WTC11 (cell line): ENCODE measurements at regions not wholly inside any gene's neighbourhood (a gene's known extent, or its start where the extent isn't known, plus 50 kb on each side); places are given as distances from the start of the nearest gene placed in this dataset.
A peak's percentile ranks its signal among the peaks of the same experiment; 100 is the strongest.

Experiments
- ATAC-seq: fragments of 200-7000 bp; cut with Tn5 transposase; 2 replicates; pipeline ENCODE4 v1.10.0; 2021; ENCODE audit warnings: mild to moderate bottlenecking, moderate library complexity
- CTCF ChIA-PET: fragments of 300-600 bp; sonication (Branson Sonifier 250); formaldehyde crosslinking; loops from one replicate; lab custom pipeline; 2021; ENCODE audit warnings: antibody characterized with exemption; lab: Charles Lee
- POLR2A ChIA-PET: fragments of 350-600 bp; sonication (Branson Sonifier 250); formaldehyde crosslinking; loops from one replicate; lab custom pipeline; 2021; ENCODE audit warnings: antibody characterized with exemption; lab: Charles Lee
- DNase-seq: peaks from one replicate; pipeline ENCODE4 v3.0.0; 2021; ENCODE audit warnings: low spot score
- H3K27ac Mint-ChIP-seq: 2 replicates; pipeline ENCODE4 v1.8.0; 2021; ENCODE audit warnings: mixed read lengths
- H3K27me3 Mint-ChIP-seq: 2 replicates; pipeline ENCODE4 v1.8.0; 2021; ENCODE audit warnings: low read depth, mild to moderate bottlenecking, moderate library complexity, mixed read lengths
- H3K36me3 Mint-ChIP-seq: 2 replicates; pipeline ENCODE4 v1.8.0; 2021; ENCODE audit warnings: mixed read lengths
- H3K4me1 Mint-ChIP-seq: 2 replicates; pipeline ENCODE4 v1.8.0; 2022; ENCODE audit warnings: mixed read lengths
- H3K4me3 Mint-ChIP-seq: 2 replicates; pipeline ENCODE4 v1.8.0; 2021; ENCODE audit warnings: mild to moderate bottlenecking, moderate library complexity, mixed read lengths
- H3K9me3 Mint-ChIP-seq: 2 replicates; pipeline ENCODE4 v1.8.0; 2021; ENCODE audit warnings: mixed read lengths
- GABPB1 ChIP-seq: sonication (generic); formaldehyde crosslinking; IDR thresholded peaks from 2 replicates; pipeline ENCODE4 v1.8.1; 2023; ENCODE audit warnings: mild to moderate bottlenecking, missing genetic modification reagents
- IRF2 ChIP-seq: sonication (generic); formaldehyde crosslinking; IDR thresholded peaks from 2 replicates; pipeline ENCODE4 v1.8.0; 2022; ENCODE audit warnings: low read depth, missing genetic modification reagents, borderline replicate concordance
- JUN ChIP-seq: sonication (generic); formaldehyde crosslinking; IDR thresholded peaks from 2 replicates; pipeline ENCODE4 v1.8.0; 2023; ENCODE audit warnings: mild to moderate bottlenecking, missing genetic modification reagents
- RORB ChIP-seq: fragments of 250-450 bp; sonication (Bioruptor Pico); IDR thresholded peaks from 2 replicates; pipeline ENCODE4 v1.9.0; 2021; ENCODE audit warnings: mild to moderate bottlenecking
- TP53 ChIP-seq: sonication (generic); formaldehyde crosslinking; IDR thresholded peaks from 2 replicates; pipeline ENCODE4 v1.8.1; 2023; ENCODE audit warnings: mild to moderate bottlenecking, missing genetic modification reagents
- TF ChIP-seq, protein P1 (sequence below): fragments of 250-450 bp; sonication (Bioruptor Pico); IDR thresholded peaks from 2 replicates; pipeline ENCODE4 v1.9.0; 2021; ENCODE audit warnings: mild to moderate bottlenecking, borderline replicate concordance
- TF ChIP-seq, protein P2 (sequence below): sonication (generic); formaldehyde crosslinking; IDR thresholded peaks from 2 replicates; pipeline ENCODE4 v1.8.0; 2022; ENCODE audit warnings: mild to moderate bottlenecking, missing genetic modification reagents
- TF ChIP-seq, protein P3 (sequence below): sonication (generic); formaldehyde crosslinking; IDR thresholded peaks from 2 replicates; pipeline ENCODE4 v1.8.1; 2023; ENCODE audit warnings: mild to moderate bottlenecking, moderate library complexity, missing genetic modification reagents
- TF ChIP-seq, protein P4 (sequence below): sonication (generic); formaldehyde crosslinking; IDR thresholded peaks from 2 replicates; pipeline ENCODE4 v1.8.1; 2022; ENCODE audit warnings: low read depth, mild to moderate bottlenecking, moderate library complexity, missing genetic modification reagents, borderline replicate concordance
- TF ChIP-seq, protein P5 (sequence below): sonication (generic); formaldehyde crosslinking; IDR thresholded peaks from 2 replicates; pipeline ENCODE4 v1.8.1; 2022; ENCODE audit warnings: low read depth, missing genetic modification reagents, borderline replicate concordance
- TF ChIP-seq, protein P6 (sequence below): fragments of 250-450 bp; sonication (Bioruptor Pico); conservative IDR thresholded peaks from 2 replicates; pipeline ENCODE4 v1.9.0; 2021; ENCODE audit warnings: mild to moderate bottlenecking

DNA sequence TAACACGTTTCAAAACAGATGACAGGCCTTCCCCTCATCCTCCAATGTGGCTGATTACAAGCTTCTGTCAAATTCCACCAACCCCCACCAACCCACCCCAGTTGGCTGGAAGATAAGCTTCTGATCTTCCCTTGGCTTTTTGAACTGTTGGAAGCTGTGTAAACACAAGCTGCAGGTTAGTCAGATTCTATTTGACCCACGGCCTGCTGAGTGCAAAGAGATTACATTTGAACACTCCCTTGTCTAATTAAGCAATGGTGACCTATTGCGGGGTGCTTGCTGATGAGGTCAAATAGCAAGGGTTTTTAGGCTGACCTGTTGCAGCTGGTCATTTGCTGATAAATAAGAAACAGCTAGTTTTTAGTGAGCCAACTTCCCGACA is 379.7 kb downstream of the BMP2 start:
- TF ChIP-seq, protein P1, sequence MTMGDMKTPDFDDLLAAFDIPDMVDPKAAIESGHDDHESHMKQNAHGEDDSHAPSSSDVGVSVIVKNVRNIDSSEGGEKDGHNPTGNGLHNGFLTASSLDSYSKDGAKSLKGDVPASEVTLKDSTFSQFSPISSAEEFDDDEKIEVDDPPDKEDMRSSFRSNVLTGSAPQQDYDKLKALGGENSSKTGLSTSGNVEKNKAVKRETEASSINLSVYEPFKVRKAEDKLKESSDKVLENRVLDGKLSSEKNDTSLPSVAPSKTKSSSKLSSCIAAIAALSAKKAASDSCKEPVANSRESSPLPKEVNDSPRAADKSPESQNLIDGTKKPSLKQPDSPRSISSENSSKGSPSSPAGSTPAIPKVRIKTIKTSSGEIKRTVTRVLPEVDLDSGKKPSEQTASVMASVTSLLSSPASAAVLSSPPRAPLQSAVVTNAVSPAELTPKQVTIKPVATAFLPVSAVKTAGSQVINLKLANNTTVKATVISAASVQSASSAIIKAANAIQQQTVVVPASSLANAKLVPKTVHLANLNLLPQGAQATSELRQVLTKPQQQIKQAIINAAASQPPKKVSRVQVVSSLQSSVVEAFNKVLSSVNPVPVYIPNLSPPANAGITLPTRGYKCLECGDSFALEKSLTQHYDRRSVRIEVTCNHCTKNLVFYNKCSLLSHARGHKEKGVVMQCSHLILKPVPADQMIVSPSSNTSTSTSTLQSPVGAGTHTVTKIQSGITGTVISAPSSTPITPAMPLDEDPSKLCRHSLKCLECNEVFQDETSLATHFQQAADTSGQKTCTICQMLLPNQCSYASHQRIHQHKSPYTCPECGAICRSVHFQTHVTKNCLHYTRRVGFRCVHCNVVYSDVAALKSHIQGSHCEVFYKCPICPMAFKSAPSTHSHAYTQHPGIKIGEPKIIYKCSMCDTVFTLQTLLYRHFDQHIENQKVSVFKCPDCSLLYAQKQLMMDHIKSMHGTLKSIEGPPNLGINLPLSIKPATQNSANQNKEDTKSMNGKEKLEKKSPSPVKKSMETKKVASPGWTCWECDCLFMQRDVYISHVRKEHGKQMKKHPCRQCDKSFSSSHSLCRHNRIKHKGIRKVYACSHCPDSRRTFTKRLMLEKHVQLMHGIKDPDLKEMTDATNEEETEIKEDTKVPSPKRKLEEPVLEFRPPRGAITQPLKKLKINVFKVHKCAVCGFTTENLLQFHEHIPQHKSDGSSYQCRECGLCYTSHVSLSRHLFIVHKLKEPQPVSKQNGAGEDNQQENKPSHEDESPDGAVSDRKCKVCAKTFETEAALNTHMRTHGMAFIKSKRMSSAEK (CRISPR knock-in tag) = no peak
- TF ChIP-seq, protein P2, sequence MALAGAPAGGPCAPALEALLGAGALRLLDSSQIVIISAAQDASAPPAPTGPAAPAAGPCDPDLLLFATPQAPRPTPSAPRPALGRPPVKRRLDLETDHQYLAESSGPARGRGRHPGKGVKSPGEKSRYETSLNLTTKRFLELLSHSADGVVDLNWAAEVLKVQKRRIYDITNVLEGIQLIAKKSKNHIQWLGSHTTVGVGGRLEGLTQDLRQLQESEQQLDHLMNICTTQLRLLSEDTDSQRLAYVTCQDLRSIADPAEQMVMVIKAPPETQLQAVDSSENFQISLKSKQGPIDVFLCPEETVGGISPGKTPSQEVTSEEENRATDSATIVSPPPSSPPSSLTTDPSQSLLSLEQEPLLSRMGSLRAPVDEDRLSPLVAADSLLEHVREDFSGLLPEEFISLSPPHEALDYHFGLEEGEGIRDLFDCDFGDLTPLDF (CRISPR knock-in tag) = no peak
- TF ChIP-seq, protein P3, sequence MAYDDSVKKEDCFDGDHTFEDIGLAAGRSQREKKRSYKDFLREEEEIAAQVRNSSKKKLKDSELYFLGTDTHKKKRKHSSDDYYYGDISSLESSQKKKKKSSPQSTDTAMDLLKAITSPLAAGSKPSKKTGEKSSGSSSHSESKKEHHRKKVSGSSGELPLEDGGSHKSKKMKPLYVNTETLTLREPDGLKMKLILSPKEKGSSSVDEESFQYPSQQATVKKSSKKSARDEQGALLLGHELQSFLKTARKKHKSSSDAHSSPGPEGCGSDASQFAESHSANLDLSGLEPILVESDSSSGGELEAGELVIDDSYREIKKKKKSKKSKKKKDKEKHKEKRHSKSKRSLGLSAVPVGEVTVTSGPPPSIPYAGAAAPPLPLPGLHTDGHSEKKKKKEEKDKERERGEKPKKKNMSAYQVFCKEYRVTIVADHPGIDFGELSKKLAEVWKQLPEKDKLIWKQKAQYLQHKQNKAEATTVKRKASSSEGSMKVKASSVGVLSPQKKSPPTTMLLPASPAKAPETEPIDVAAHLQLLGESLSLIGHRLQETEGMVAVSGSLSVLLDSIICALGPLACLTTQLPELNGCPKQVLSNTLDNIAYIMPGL (CRISPR knock-in tag) = no peak
- TF ChIP-seq, protein P4, sequence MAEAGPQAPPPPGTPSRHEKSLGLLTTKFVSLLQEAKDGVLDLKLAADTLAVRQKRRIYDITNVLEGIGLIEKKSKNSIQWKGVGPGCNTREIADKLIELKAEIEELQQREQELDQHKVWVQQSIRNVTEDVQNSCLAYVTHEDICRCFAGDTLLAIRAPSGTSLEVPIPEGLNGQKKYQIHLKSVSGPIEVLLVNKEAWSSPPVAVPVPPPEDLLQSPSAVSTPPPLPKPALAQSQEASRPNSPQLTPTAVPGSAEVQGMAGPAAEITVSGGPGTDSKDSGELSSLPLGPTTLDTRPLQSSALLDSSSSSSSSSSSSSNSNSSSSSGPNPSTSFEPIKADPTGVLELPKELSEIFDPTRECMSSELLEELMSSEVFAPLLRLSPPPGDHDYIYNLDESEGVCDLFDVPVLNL (CRISPR knock-in tag) = no peak
- peak; percentile 33; the same call in 1 of the 2 replicates for TF ChIP-seq GABPB1
- no peak for TF ChIP-seq IRF2 (CRISPR knock-in tag)
- no peak for TF ChIP-seq TP53 (CRISPR knock-in tag)
- POLR2A ChIA-PET = no interaction called here
- Mint-ChIP-seq H3K27ac (no peak overlapping the region), H3K27me3 (no peaks in the 10 kb centered on the region), H3K4me3 (no peak overlapping the region), H3K4me1 (no peaks in the 10 kb centered on the region), H3K36me3 (no peaks in the 10 kb centered on the region), H3K9me3 (0 out of 2 replicates have a peak, but pooled peaks cover 3% of the 10 kb centered on the region)
- CTCF ChIA-PET = interaction anchor here (1.2 kb wide), 1 partner anchor 14 kb away, joined by 3 read pairs; no protein-coding TSS in a partner anchor
- no peak for ATAC-seq
- DNase-seq = no peak

DNA sequence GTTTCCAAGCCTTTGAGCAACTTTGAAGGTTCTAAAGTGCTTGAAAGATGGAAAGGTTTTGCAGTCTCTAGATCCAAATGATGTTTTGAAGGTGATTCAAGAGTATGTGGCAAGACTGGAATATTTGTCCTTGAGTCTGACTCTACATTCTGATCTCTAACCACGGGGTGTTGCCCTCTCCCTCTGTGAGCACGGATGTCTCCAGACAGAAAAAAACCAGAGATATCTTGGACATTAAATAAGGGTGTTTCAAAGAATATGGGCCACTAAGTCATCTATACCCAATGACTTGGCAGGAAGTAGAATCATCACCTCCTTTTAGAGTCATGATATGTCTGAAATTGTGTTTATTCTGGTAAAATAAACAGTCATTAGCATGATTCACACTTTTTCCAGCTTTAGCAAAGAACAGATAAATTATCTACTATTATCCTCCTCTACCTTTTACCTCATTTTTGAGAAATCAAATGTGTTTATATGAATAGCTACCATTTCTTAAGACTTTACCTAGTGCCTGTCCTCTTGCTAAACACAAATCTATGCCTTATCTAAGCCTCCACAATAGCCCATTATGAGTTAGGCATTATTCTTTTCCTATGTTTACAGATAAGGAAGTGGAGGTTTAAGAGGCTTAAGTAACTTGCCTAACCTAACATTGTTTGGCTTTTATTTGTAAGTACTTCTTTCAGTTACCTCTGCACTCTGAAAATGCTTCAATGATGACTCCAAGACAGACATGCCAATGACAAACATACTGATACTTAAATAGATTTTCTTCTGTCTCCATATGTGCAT is 384.4 kb downstream of the BMP2 start:
- Mint-ChIP-seq H3K27me3 (no peaks in the 10 kb centered on the region), H3K9me3 (peaks cover 8% of the 10 kb centered on the region; the same call in 1 of the 2 replicates), H3K4me3 (no peak overlapping the region), H3K36me3 (no peaks in the 10 kb centered on the region), H3K27ac (no peak overlapping the region), H3K4me1 (no peaks in the 10 kb centered on the region)
- ChIA-PET CTCF (no interaction called here), POLR2A (no interaction called here)
- DNase-seq (no peak), ATAC-seq (no peak)
- TF ChIP-seq, protein P5, sequence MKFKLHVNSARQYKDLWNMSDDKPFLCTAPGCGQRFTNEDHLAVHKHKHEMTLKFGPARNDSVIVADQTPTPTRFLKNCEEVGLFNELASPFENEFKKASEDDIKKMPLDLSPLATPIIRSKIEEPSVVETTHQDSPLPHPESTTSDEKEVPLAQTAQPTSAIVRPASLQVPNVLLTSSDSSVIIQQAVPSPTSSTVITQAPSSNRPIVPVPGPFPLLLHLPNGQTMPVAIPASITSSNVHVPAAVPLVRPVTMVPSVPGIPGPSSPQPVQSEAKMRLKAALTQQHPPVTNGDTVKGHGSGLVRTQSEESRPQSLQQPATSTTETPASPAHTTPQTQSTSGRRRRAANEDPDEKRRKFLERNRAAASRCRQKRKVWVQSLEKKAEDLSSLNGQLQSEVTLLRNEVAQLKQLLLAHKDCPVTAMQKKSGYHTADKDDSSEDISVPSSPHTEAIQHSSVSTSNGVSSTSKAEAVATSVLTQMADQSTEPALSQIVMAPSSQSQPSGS (CRISPR knock-in tag) = no peak
- TF ChIP-seq JUN (CRISPR knock-in tag) (no peak), RORB (peak; percentile 56; the same call in 1 of the 2 replicates)
- TF ChIP-seq, protein P6, sequence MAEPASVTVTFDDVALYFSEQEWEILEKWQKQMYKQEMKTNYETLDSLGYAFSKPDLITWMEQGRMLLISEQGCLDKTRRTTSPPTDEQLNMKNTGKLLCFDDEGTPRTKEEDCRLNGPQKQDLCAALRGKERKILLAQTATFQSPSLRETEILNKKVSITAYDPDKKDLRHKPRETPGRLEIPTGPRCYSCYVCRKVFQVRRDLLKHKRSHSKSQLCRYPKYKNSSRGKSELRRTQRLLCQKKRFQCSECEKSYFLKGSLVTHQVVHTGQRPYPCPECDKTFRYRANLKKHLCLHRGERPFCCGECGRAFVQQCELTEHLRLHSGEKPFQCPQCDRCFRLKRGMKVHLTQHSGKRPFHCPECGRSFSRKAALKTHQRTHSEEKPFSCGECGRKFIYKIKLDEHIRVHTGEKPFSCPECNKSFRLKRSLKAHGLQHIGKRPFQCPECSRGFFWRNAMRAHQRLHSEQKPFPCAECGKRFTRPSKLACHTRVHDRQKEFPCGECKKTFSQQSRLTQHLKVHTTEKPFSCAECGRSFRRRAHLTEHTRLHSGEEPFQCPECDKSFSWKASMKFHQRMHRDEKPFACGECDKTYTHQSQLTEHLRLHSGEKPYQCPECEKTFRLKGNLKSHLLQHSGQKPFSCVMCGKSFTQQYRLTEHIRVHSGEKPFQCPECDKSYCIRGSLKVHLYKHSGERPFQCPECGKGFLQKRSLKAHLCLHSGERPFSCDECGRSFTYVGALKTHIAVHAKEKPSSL (CRISPR knock-in tag) = no peak
